ENCODE measurements at regions not wholly inside any gene's neighbourhood (a gene's known extent, or its start where the extent isn't known, plus 50 kb on each side); places are given as distances from the start of the nearest gene placed in this dataset.

DNA sequence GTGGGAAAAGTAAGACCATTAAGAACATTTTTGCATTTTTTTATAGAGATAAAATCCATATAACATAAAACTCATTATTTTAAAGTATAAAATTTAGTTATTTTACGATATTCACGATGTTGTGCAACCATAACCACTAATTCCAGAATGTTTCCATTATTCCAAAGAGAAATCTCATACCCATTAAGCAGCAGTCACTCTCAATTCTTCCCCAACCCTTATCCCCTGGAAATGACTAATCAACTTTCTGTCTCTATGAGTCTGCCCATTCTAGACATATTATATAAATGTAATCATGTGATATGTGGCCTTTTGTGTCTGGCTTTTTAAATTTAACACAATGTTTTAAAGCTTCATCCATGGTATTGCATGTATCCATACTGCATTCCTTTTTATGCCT is 115.6 kb upstream of the ADAMTSL1 start:
- peak; percentile 70 for DNase-seq (ENCODE audit: low read depth, low spot score)
- peak overlapping the region; percentile 100 for H3K27ac ChIP-seq (ENCODE audit: insufficient read depth, low read depth, low read length)
- peak overlapping the region; percentile 92 for H3K4me2 ChIP-seq (ENCODE audit: insufficient read depth, low read length)
- no peaks in the 10 kb centered on the region for H3K36me3 ChIP-seq (ENCODE audit: control insufficient read depth in 2 of 2, extremely low read depth in 1 of 2, insufficient read depth in 2 of 2, low read length in 2 of 2)
- H3K4me1 ChIP-seq (ENCODE audit: control insufficient read depth, extremely low read depth, insufficient read depth, low read length) = peaks cover 31% of the 10 kb centered on the region
- intact Hi-C loops (cut with micrococcal nuclease) = loop anchor here (1.0 kb wide), 1 partner anchor 35 kb away; no protein-coding TSS in a partner anchor
- H3K79me2 ChIP-seq (ENCODE audit: control insufficient read depth, insufficient read depth, low read length) = no peaks in the 10 kb centered on the region
- H3K9me1 ChIP-seq (replicated peaks; ENCODE audit: control insufficient read depth, extremely low read depth, insufficient read depth, low read length) = no peaks in the 10 kb centered on the region
- no peaks in the 10 kb centered on the region for H3K9me3 ChIP-seq (replicated peaks; ENCODE audit: control insufficient read depth, insufficient read depth, low read length)
- H4K20me1 ChIP-seq (replicated peaks; ENCODE audit: control insufficient read depth, extremely low read depth, insufficient read depth, low read length) = no peaks in the 10 kb centered on the region
- CTCF ChIA-PET = interaction anchor here (0.7 to 3.3 kb wide), 6 partner anchors 9 to 104 kb away, joined by 3 to 25 read pairs (median 4); no protein-coding TSS in a partner anchor
- dilution Hi-C loops (cut with MboI; ENCODE audit: extremely low pct_ligation_motif_present, low sequenced_read_pairs) = no loop called here
- no peaks in the 10 kb centered on the region for H3K27me3 ChIP-seq (ENCODE audit: control insufficient read depth in 2 of 2, insufficient read depth in 2 of 2, low read length in 2 of 2)
- H2AFZ ChIP-seq (ENCODE audit: low read depth, low read length) = no peak overlapping the region
- POLR2A ChIA-PET = interaction anchor here (1.9 kb wide), 1 partner anchor 27 kb away, joined by 6 read pairs; no protein-coding TSS in a partner anchor
- no TSS peak for BruUV-seq (replicated peaks)
- no peak for FAIRE-seq
- peak overlapping the region in 1 of 3 experiments; percentile 59 for H3K4me3 ChIP-seq (replicated peaks in 1 of 3; ENCODE audit: insufficient read depth in 1 of 3, low read depth in 1 of 3, low read length in 3 of 3)
- no peak for TF ChIP-seq MYC (IDR thresholded peaks at IDR 0.05; ENCODE audit: low read depth, low read length)
- peak; percentile 55 for TF ChIP-seq POLR2AphosphoS5 (IDR thresholded peaks at IDR 0.05; ENCODE audit: insufficient read depth, low read depth, low read length)
- peak; percentile 36 for TF ChIP-seq POLR2A (IDR thresholded peaks at IDR 0.05; ENCODE audit: low read depth, low read length)
- TF ChIP-seq FOS (IDR thresholded peaks at IDR 0.05; ENCODE audit: borderline replicate concordance, insufficient read depth, low read length) = peak; percentile 84
- TF ChIP-seq, protein P1, sequence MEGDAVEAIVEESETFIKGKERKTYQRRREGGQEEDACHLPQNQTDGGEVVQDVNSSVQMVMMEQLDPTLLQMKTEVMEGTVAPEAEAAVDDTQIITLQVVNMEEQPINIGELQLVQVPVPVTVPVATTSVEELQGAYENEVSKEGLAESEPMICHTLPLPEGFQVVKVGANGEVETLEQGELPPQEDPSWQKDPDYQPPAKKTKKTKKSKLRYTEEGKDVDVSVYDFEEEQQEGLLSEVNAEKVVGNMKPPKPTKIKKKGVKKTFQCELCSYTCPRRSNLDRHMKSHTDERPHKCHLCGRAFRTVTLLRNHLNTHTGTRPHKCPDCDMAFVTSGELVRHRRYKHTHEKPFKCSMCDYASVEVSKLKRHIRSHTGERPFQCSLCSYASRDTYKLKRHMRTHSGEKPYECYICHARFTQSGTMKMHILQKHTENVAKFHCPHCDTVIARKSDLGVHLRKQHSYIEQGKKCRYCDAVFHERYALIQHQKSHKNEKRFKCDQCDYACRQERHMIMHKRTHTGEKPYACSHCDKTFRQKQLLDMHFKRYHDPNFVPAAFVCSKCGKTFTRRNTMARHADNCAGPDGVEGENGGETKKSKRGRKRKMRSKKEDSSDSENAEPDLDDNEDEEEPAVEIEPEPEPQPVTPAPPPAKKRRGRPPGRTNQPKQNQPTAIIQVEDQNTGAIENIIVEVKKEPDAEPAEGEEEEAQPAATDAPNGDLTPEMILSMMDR (IDR thresholded peaks at IDR 0.05; ENCODE audit: extremely low read depth in 1 of 2, insufficient read depth in 1 of 2, low read depth in 1 of 2, low read length in 2 of 2) = no peak
- TF ChIP-seq EZH2 (IDR thresholded peaks at IDR 0.05; ENCODE audit: borderline replicate concordance, low read depth, low read length, severe bottlenecking) = no peak
- TF ChIP-seq, protein P2, sequence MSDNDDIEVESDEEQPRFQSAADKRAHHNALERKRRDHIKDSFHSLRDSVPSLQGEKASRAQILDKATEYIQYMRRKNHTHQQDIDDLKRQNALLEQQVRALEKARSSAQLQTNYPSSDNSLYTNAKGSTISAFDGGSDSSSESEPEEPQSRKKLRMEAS (IDR thresholded peaks at IDR 0.05; ENCODE audit: insufficient read depth, insufficient read length) = no peak
- no peak for TF ChIP-seq GATA2 (IDR thresholded peaks at IDR 0.05; ENCODE audit: insufficient read depth, insufficient read length, low read depth, low read length)
- TF ChIP-seq JUN (IDR thresholded peaks at IDR 0.05; ENCODE audit: borderline replicate concordance, insufficient read depth, insufficient read length, low read depth) = peak; percentile 51
- peak overlapping the region; percentile 88 for H3K9ac ChIP-seq (replicated peaks; ENCODE audit: extremely low read depth, insufficient read depth, low read length)
